ENCODE measurements at regions not wholly inside any gene's neighbourhood (a gene's known extent, or its start where the extent isn't known, plus 50 kb on each side); places are given as distances from the start of the nearest gene placed in this dataset.

GRCh38 chrX:45400027-45400779, 199.5 kb upstream of the DIPK2B start:
- no peaks in the 10 kb centered on the region for H3K36me3 ChIP-seq (ENCODE audit: control insufficient read depth in 2 of 2, extremely low read depth in 1 of 2, insufficient read depth in 2 of 2, low read length in 2 of 2)
- no peak overlapping the region for H3K4me2 ChIP-seq (ENCODE audit: control insufficient read depth, extremely low read depth, insufficient read depth, low read depth, low read length)
- H3K9me1 ChIP-seq (ENCODE audit: control insufficient read depth, extremely low read depth, insufficient read depth, low read length), result no peaks in the 10 kb centered on the region
- no peaks in the 10 kb centered on the region for H3K79me2 ChIP-seq (ENCODE audit: control insufficient read depth, insufficient read depth, low read length)
- H3K9me3 ChIP-seq (ENCODE audit: control insufficient read depth, low read depth, low read length), result peaks cover 2% of the 10 kb centered on the region
- H3K4me3 ChIP-seq (ENCODE audit: control insufficient read depth in 2 of 3, extremely low read depth in 1 of 3, insufficient read depth in 2 of 3, low read depth in 1 of 3, low read length in 3 of 3), result no peak overlapping the region
- H4K20me1 ChIP-seq (ENCODE audit: control insufficient read depth, extremely low read depth, insufficient read depth, low read length), result no peaks in the 10 kb centered on the region
- FAIRE-seq (no peak), DNase-seq (ENCODE audit: low read depth, low spot score) (no peak)
- H3K27ac ChIP-seq (ENCODE audit: control insufficient read depth, insufficient read depth, low read length), result no peak overlapping the region
- dilution Hi-C loops (cut with MboI; ENCODE audit: extremely low pct_ligation_motif_present, low sequenced_read_pairs), result no loop called here
- TF ChIP-seq CTCF (optimal IDR thresholded peaks at IDR 0.05 in 1 of 3, IDR thresholded peaks at IDR 0.05 in 1 of 3, conservative IDR thresholded peaks at IDR 0.05 in 1 of 3; ENCODE audit: extremely low read depth in 1 of 3, insufficient read depth in 2 of 3, low read length in 3 of 3) (no peak), EZH2 (IDR thresholded peaks at IDR 0.05; ENCODE audit: low read length) (no peak)
- H2AFZ ChIP-seq (ENCODE audit: control insufficient read depth, low read length), result no peak overlapping the region
- H3K9ac ChIP-seq (ENCODE audit: control insufficient read depth, extremely low read depth, insufficient read depth, low read length), result no peak overlapping the region
- peaks cover 4% of the 10 kb centered on the region for H3K27me3 ChIP-seq (ENCODE audit: control insufficient read depth, extremely low read depth, insufficient read depth, low read length)
- H3K4me1 ChIP-seq (ENCODE audit: control insufficient read depth, extremely low read depth, insufficient read depth, low read length), result no peaks in the 10 kb centered on the region

GRCh38 chrX:45385757-45386156, 185.1 kb upstream of the DIPK2B start:
- H3K9me3 ChIP-seq (ENCODE audit: control insufficient read depth, low read depth, low read length), result no peaks in the 10 kb centered on the region
- TF ChIP-seq CTCF (optimal IDR thresholded peaks at IDR 0.05 in 1 of 3, IDR thresholded peaks at IDR 0.05 in 1 of 3, conservative IDR thresholded peaks at IDR 0.05 in 1 of 3; ENCODE audit: extremely low read depth in 1 of 3, insufficient read depth in 2 of 3, low read length in 3 of 3) (no peak), EZH2 (IDR thresholded peaks at IDR 0.05; ENCODE audit: low read length) (no peak)
- H3K9me1 ChIP-seq (ENCODE audit: control insufficient read depth, extremely low read depth, insufficient read depth, low read length), result no peaks in the 10 kb centered on the region
- no peak for FAIRE-seq
- no peaks in the 10 kb centered on the region for H4K20me1 ChIP-seq (ENCODE audit: control insufficient read depth, extremely low read depth, insufficient read depth, low read length)
- no peak for DNase-seq (ENCODE audit: low read depth, low spot score)
- no peaks in the 10 kb centered on the region for H3K4me1 ChIP-seq (ENCODE audit: control insufficient read depth, extremely low read depth, insufficient read depth, low read length)
- no peaks in the 10 kb centered on the region for H3K79me2 ChIP-seq (ENCODE audit: control insufficient read depth, insufficient read depth, low read length)
- H2AFZ ChIP-seq (ENCODE audit: control insufficient read depth, low read length), result no peak overlapping the region
- no peaks in the 10 kb centered on the region for H3K36me3 ChIP-seq (ENCODE audit: control insufficient read depth in 2 of 2, extremely low read depth in 1 of 2, insufficient read depth in 2 of 2, low read length in 2 of 2)
- no peak overlapping the region for H3K27ac ChIP-seq (ENCODE audit: control insufficient read depth, insufficient read depth, low read length)
- H3K4me3 ChIP-seq (ENCODE audit: control insufficient read depth in 2 of 3, extremely low read depth in 1 of 3, insufficient read depth in 2 of 3, low read depth in 1 of 3, low read length in 3 of 3), result no peak overlapping the region
- no peak overlapping the region for H3K4me2 ChIP-seq (ENCODE audit: control insufficient read depth, extremely low read depth, insufficient read depth, low read depth, low read length)
- peaks cover 4% of the 10 kb centered on the region for H3K27me3 ChIP-seq (ENCODE audit: control insufficient read depth, extremely low read depth, insufficient read depth, low read length)
- dilution Hi-C loops (cut with MboI; ENCODE audit: extremely low pct_ligation_motif_present, low sequenced_read_pairs), result no loop called here
- no peak overlapping the region for H3K9ac ChIP-seq (ENCODE audit: control insufficient read depth, extremely low read depth, insufficient read depth, low read length)
